ENCODE measurements at regions not wholly inside any gene's neighbourhood (a gene's known extent, or its start where the extent isn't known, plus 50 kb on each side); places are given as distances from the start of the nearest gene placed in this dataset.

DNA sequence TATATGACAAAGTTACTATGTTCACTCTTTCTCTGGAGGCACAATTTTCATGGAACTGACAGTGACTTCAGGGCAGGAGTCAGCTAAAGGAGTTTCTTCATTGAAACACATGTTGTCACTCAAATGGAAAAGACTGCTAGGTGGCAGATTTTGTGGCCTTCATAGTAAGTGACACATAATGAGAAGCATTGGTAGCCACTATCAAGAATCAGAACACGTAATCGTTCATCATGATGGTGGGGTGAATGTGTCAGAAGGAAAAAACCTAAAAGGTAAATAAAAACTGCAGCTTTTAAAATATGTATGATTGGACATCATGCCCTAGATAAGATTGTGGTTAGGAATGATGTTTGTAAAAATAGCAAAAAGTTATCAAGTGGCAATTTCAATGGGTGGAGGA is 1491.0 kb downstream of the SI start:
- Histone ChIP-seq H3K27ac (ENCODE audit: low read depth, low read length) (no peak overlapping the region), H3K9ac (ENCODE audit: extremely low read depth, low read length, poor library complexity, severe bottlenecking) (no peak overlapping the region), H3K27me3 (ENCODE audit: control insufficient read depth, insufficient read depth, low read length, poor library complexity, severe bottlenecking) (no peaks in the 10 kb centered on the region), H3K4me1 (ENCODE audit: control insufficient read depth, insufficient read depth, low read length) (no peaks in the 10 kb centered on the region), H3K4me3 (ENCODE audit: low read length) (no peak overlapping the region), H3K9me3 (ENCODE audit: control insufficient read depth, low read length) (no peaks in the 10 kb centered on the region), H3K36me3 (ENCODE audit: control insufficient read depth, insufficient read depth, low read length) (no peaks in the 10 kb centered on the region)
- TF ChIP-seq, protein P1, sequence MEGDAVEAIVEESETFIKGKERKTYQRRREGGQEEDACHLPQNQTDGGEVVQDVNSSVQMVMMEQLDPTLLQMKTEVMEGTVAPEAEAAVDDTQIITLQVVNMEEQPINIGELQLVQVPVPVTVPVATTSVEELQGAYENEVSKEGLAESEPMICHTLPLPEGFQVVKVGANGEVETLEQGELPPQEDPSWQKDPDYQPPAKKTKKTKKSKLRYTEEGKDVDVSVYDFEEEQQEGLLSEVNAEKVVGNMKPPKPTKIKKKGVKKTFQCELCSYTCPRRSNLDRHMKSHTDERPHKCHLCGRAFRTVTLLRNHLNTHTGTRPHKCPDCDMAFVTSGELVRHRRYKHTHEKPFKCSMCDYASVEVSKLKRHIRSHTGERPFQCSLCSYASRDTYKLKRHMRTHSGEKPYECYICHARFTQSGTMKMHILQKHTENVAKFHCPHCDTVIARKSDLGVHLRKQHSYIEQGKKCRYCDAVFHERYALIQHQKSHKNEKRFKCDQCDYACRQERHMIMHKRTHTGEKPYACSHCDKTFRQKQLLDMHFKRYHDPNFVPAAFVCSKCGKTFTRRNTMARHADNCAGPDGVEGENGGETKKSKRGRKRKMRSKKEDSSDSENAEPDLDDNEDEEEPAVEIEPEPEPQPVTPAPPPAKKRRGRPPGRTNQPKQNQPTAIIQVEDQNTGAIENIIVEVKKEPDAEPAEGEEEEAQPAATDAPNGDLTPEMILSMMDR (conservative IDR thresholded peaks at IDR 0.05): no peak
- Mint-ChIP-seq H3K4me1 (no peaks in the 10 kb centered on the region), H3K27me3 (ENCODE audit: insufficient read depth) (no peaks in the 10 kb centered on the region), H3K27ac (no peak overlapping the region), H3K9me3 (peaks cover 10% of the 10 kb centered on the region), H3K4me3 (no peak overlapping the region), H3K36me3 (ENCODE audit: low read depth) (no peaks in the 10 kb centered on the region)
- 99% methylated on average over 2 of the region's 2 CpGs; no CpG with 5 or more reads in 1 of the 2 experiments for WGBS, 2 experiments (ENCODE audit: insufficient coverage in 1 of 2, insufficient read length in 1 of 2)
- no peak for DNase-seq

DNA sequence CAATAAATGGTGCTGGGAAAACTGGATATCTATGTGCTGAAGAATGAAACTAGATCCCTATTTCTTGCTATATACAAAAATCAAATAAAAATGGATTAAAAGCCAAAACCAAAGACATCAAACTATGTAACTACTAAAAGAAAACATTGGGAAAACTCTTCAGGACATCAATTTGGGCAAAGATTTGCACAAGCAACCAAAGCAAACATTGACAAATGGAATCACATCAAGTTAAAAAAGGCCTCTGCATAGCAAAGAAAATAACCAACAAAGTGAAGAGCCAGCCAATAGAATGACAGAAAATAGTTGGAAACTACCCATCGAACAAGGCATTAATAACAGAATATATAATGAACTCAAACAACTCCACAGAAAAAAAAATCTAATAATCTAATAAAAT is 1495.3 kb downstream of the SI start:
- H3K4me3 ChIP-seq (ENCODE audit: low read length): no peak overlapping the region
- H3K27me3 ChIP-seq (ENCODE audit: control insufficient read depth, insufficient read depth, low read length, poor library complexity, severe bottlenecking): no peaks in the 10 kb centered on the region
- H3K27me3 Mint-ChIP-seq (ENCODE audit: insufficient read depth): no peaks in the 10 kb centered on the region
- no peaks in the 10 kb centered on the region for H3K9me3 ChIP-seq (ENCODE audit: control insufficient read depth, low read length)
- TF ChIP-seq, protein P1 (conservative IDR thresholded peaks at IDR 0.05): no peak
- H3K27ac ChIP-seq (ENCODE audit: low read depth, low read length): no peak overlapping the region
- H3K4me1 Mint-ChIP-seq: no peaks in the 10 kb centered on the region
- H3K4me3 Mint-ChIP-seq: no peak overlapping the region
- H3K9ac ChIP-seq (ENCODE audit: extremely low read depth, low read length, poor library complexity, severe bottlenecking): no peak overlapping the region
- H3K36me3 Mint-ChIP-seq (ENCODE audit: low read depth): no peaks in the 10 kb centered on the region
- no peak for DNase-seq
- H3K27ac Mint-ChIP-seq: no peak overlapping the region
- WGBS, 2 experiments (ENCODE audit: insufficient coverage in 1 of 2, insufficient read length in 1 of 2): 100% methylated on average over 1 of the region's 1 CpG; no CpG with 5 or more reads in 1 of the 2 experiments
- H3K4me1 ChIP-seq (ENCODE audit: control insufficient read depth, insufficient read depth, low read length): no peaks in the 10 kb centered on the region
- H3K9me3 Mint-ChIP-seq: peaks cover 10% of the 10 kb centered on the region
- no peaks in the 10 kb centered on the region for H3K36me3 ChIP-seq (ENCODE audit: control insufficient read depth, insufficient read depth, low read length)

DNA sequence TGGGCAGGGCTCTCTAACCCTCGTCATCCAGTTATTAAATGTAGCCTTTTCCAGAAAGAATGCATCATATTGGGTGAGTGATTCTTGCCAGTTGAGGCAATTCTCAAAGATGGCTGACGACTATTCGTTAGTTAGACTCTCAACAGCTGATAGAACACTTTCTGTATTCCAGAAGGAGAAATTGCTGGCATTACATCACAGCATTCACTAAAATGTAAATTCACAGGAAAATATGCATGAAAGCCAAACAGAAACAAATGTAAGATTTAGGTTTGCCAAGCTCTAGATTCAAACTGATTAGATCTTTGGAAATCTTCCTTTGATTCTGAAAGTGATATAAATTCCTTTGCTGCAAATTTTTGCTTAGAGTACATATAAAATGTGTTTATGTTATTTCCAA is 1501.0 kb downstream of the SI start:
- Histone ChIP-seq H3K36me3 (ENCODE audit: control insufficient read depth, insufficient read depth, low read length) (no peaks in the 10 kb centered on the region), H3K27me3 (ENCODE audit: control insufficient read depth, insufficient read depth, low read length, poor library complexity, severe bottlenecking) (no peaks in the 10 kb centered on the region), H3K9me3 (ENCODE audit: control insufficient read depth, low read length) (peaks cover 4% of the 10 kb centered on the region), H3K4me1 (ENCODE audit: control insufficient read depth, insufficient read depth, low read length) (no peaks in the 10 kb centered on the region), H3K27ac (ENCODE audit: low read depth, low read length) (no peak overlapping the region), H3K4me3 (ENCODE audit: low read length) (no peak overlapping the region), H3K9ac (ENCODE audit: extremely low read depth, low read length, poor library complexity, severe bottlenecking) (no peak overlapping the region)
- H3K4me1 Mint-ChIP-seq: no peaks in the 10 kb centered on the region
- H3K9me3 Mint-ChIP-seq: peaks cover 3% of the 10 kb centered on the region
- H3K27ac Mint-ChIP-seq: no peak overlapping the region
- TF ChIP-seq, protein P1 (conservative IDR thresholded peaks at IDR 0.05): no peak
- H3K4me3 Mint-ChIP-seq: no peak overlapping the region
- 93% methylated on average over 3 of the region's 3 CpGs for whole genome bisulfite sequencing, 2 experiments (ENCODE audit: insufficient coverage in 1 of 2, insufficient read length in 1 of 2)
- DNase-seq: no peak
- H3K27me3 Mint-ChIP-seq (ENCODE audit: insufficient read depth): no peaks in the 10 kb centered on the region
- no peaks in the 10 kb centered on the region for H3K36me3 Mint-ChIP-seq (ENCODE audit: low read depth)
